Stimulated activated CD4-positive, alpha-beta T cell treated with anti-CD3 and anti-CD28 coated beads, Interleukin-1b, Interleukin-23, amount 100 ng/mL, for 1 hour (primary cell): ENCODE measurements at regions not wholly inside any gene's neighbourhood (a gene's known extent, or its start where the extent isn't known, plus 50 kb on each side); places are given as distances from the start of the nearest gene placed in this dataset.

Source experiments
- DNase-seq, 2 donors: peaks; one replicate each; pipeline ENCODE4 v3.0.0-alpha.2; 2020; ENCODE audit warnings: low read depth in 2 of 2

DNA sequence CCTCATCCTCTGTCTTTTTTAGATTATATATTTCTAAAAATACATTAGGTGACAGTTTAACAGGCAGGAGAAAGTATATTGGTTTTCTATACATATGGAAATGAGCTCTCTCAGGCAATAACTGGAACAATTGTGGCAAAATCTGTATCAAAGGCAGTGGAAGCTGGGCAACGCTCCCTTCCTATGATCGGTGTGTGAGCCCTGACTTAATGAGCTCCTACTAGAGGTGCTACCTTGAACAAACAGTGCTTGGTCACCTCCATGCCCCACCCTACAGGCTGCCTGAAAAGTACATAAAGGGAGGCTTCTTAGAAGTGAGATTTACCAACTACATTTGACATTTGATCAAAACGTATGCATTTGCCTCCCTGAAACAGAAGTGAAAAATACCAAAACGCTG lies 185.3 kb downstream of the EFNB2 start:
- no peak for DNase-seq

GRCh38 chr13:106349080-106349931 lies 186.2 kb downstream of the EFNB2 start:
- no peak for DNase-seq

DNA sequence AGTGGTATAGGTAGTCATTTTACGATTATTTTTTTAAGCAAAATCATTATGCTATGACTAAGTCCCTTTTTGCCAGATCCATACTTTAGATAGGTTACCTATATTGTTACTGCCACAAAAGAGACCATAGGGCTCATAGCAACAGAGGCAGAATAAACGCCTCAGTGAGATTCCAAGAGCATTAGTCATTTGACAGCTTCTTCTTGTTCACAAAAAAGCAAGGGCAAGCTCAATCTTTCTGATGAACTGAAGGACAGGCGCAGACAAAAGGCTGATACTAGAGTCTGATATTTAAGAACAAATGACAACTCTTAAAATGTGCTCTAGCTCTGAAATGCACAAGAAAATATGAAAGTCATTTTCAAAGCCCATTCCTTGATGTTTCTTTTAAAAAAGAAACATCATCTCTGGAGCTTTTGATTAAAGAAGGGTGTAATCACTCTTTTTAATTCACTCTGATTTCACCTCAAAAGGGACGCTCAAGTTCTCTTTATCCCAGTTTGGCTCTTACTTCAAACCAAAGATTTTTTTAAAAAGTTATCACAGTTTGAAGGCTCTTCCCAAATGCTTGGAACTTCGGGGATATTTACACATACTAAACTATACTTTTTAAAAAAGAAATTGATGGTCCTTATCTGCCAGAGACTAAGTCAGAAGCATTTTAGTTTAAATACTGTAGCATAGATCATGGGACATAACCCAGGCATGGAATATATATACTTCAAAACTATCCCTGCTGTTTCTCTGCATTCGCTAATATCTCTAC lies 187.2 kb downstream of the EFNB2 start:
- DNase-seq = no peak

GRCh38 chr13:106344342-106344741 lies 191.1 kb downstream of the EFNB2 start:
- no peak for DNase-seq

DNA sequence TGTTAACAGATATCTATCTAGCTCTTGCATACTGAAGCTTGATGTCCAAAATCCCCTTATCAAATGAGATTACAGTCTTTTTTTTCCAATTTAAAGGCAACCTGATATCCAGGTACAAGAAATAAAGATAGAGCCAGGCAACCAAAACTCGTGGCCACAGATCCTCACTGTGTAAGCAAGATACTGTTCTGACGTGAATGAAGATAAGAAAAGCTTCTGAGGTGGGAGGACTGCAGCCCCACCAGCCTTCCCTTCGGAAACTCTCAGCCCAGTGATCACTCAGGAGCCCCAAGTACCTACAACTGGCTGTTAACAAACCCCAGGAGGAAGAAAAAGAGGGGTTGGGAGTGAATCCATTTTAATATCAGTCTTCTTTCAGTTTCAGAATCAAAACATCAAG lies 191.6 kb downstream of the EFNB2 start:
- no peak for DNase-seq

DNA sequence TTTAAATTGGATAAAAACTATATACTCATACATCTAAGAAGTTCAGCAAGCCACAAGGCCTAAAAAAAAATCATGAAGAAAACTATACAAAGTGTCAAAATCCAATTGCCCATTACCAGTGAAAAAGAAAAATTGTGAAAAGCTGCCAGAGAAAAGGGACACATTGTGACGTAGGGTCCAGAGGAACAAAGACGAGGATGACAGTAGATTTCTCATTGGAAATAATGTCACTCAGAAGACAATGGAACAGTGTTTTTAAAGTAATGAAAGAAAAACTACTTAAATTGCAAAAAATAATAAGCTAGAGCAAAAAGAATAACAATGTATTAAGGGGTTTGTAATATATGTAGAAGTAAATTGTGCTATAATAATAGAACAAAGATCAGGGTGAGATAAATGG lies 195.2 kb downstream of the EFNB2 start:
- DNase-seq = no peak

DNA sequence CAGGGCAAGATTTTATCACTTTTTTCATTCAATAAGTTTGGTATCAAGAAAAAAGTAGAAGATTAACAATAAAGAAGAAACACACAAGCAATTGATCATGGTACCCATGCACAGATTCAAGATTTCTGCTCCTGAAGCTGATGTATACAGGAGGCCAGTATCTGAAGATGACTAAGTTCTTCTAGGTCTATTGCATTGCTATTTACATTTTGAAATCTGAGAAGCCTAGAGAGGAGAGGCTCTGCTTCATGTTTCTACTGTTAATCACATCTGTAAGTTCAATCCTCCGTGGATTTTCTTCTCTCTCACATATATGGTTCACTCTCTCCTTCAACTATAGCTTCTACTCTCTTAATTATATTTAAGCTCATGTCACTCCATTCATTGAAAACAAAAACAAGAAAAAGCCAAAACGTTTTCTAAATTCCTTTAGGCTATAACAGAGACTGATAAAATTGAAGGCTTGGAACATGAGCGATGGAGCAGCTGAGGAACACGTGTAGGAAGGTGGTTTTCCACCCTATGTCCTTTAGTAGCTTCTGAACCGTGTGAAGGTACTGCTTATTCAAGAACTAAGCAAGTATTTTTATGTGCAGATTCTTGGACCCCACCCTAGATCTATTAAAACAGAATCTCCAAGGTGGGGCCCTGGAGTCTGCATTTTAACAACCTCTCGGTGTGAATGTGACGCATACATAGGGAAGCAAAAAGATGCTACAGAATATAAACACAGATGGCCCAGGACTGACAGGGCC lies 198.2 kb downstream of the EFNB2 start:
- no peak for DNase-seq

DNA sequence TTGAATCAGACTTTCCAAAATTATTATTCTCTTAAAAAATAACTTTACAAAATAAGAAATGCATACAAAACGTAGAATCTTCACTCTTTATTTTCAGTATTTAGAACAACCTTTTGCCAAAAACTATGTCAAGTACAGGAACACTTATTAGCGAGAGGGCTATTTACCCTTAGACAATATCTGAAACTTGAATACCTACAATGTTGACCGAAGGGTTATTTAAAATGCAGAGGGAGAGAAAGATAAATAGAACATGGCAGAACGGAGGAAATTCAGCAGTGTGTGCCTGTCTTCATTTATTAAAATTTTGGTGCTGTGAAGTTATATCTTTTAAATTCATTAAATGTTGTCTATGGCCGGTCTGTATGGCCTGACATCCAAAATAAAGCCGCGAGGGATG lies 198.8 kb downstream of the EFNB2 start:
- no peak for DNase-seq

GRCh38 chr13:106332621-106333020 lies 202.8 kb downstream of the EFNB2 start:
- DNase-seq = no peak

- DNase-seq = no peak
Observed at GRCh38 chr13:106331116-106331515, 204.3 kb downstream of the EFNB2 start.

- no peak for DNase-seq
Observed at GRCh38 chr13:106329941-106330340, 205.5 kb downstream of the EFNB2 start.

DNA sequence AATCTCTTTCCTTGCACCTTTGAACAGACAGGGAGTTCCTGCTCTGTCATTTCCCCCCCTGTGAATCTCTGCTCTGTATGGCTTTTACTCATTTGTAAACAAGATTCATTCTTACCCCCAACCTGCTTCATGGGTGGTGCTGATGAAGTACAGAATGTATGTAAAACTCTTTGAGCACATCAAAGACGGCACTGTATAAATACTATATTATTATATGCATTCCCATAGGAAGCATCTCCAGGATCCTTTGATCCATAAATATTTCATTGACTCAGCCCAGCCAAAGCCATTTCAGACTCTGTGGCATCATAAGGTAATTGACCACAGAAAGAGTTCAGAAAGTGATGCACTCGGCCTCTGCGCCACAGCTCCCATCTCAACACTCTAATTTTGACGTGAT lies 208.7 kb downstream of the EFNB2 start:
- no peak for DNase-seq

DNA sequence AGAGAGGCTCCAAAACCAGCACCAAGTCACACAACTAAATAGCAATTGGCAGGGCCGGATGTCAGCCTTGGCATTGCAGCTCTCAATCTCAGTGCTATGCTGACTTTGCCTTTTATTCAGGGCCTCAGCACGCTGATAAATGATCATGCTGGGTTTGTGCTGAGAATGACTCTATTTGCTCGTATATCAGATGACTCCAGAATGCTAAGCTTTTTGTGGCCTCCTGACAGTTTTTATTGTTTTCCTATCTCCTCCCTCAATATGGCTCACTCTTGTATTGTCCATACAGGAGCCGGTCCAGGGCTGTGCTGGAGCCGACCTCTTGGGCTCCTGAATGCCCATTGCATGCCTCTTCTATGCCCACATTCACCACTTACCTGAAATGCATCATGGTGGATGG lies 211.0 kb downstream of the EFNB2 start:
- DNase-seq = no peak

DNA sequence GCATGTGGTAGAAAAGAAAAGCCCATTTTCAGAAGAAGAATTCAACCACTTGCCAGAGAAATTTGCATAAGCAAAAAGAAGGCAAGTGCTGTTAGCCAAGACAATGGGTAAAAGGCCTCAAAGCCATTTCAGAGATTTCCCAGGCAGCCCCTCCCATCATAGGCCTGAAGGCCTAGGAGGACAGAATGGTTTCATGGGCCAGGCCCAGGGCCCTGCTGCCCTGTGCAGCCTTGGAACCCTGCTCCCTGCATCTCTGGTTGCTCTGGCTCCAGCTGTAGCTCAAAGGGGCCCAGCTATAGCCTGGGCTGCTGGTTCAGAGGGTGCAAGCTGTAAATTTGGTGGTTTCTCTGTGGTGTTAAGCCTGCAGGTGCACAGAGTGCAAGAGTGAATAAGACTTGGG lies 212.8 kb downstream of the EFNB2 start:
- DNase-seq = no peak

DNA sequence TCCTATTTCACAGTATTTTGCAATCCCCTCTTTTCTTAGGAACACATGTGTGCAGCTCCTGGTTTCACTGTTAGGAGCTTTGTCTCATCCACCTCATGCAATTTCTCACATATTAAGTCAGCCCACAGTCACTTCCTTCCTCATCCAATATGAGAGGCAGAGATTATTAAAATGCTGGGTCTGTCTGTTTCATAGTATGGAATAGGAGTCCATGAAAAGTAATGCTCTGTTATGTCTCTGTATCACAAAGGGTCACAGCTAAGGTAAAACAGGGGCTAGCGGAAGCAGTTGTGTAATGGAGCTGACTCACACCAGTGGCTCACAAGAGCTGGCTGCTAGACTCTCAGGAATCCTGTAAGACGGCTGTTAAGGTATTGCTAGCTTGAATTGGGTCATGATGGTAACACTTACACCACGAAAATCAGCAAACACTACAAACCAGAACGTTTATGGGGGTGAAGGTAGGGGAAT lies 216.5 kb downstream of the EFNB2 start:
- no peak for DNase-seq

- no peak for DNase-seq
Observed at GRCh38 chr13:106314417-106314816, 221.0 kb downstream of the EFNB2 start.

GRCh38 chr13:106311004-106311403 lies 224.5 kb downstream of the EFNB2 start:
- DNase-seq = no peak

DNA sequence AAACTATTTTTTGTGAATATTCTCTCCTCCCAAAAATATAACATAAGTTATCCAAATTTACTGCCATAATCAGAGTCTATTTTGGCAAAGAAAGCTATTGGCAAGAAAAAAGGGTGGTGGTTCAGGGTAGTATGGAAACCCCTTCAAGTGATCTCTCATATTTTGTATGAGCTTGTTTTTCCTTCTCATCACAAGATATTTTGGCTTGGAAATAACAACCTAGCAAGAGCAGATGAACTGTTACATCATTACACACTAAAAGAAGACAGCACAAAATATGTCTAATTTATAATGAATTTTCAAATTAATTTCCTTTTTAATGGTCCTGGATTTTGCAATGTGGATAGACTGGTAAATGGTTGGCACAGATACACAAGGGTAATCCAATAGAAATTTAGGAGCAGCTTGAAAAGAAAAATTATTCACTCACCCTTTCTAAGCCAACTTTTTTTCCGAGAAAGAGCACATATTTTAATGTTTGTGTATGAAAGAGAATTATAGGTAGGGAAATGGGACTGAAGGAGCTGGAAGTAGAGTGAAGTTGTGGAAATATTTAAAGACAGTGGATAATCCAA lies 225.1 kb downstream of the EFNB2 start:
- no peak for DNase-seq

- no peak for DNase-seq
Observed at GRCh38 chr13:106306748-106307277, 228.6 kb downstream of the EFNB2 start.

- no peak for DNase-seq
Observed at GRCh38 chr13:106302843-106303242, 232.6 kb downstream of the EFNB2 start.

DNA sequence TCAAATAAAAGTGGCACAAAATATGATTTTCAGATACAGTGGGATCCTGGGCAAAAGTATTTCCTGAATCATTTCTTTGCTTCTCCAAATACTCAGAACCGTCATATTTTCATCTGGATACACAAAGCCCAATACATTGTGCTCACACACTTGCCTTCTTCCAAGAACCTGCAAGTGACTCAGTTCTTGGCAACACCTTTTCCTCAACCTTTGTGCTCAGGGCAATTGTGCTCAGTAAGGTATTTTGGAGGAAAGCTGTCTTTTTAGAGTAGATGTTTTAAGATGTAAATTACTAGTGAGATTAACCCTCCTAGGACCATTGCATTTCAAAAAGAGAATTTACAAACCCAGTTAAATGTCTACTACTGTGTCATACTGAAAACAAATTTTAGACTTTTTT lies 233.5 kb downstream of the EFNB2 start:
- no peak for DNase-seq

DNA sequence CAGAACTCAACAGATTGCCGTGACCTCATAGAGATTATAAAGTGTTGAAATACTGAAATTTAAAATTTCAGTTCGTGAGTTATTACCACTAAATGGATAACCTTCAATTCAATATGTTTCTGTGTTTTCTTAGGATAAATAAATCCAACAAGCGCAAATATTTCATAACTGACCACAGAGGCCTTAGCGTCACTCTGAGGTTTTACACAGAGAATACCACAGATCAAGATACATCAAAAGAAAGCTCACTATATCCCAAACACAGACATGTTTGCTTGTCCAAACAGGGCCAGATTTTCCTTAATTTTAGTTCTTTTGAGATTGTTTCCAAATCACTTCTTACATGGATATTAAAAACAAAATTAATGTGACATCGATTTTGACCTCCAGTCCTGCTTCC lies 235.8 kb downstream of the EFNB2 start:
- no peak for DNase-seq
